H9 (cell line): ENCODE measurements at regions not wholly inside any gene's neighbourhood (a gene's known extent, or its start where the extent isn't known, plus 50 kb on each side); places are given as distances from the start of the nearest gene placed in this dataset.
"Not testable (repeated sequence)": the region's sequence is repeated elsewhere in the genome, so short reads cannot be mapped to it uniquely, and the experiment has no call there.

Experiments
- DNase-seq: peaks from one replicate; pipeline ENCODE4 v3.0.0-alpha.2; 2017
- H2AFZ ChIP-seq: one replicate; pipeline ENCODE4 v1.6.1; 2013; ENCODE audit warnings: mild to moderate bottlenecking, low read length, control low read depth, moderate library complexity
- H2AK5ac ChIP-seq: 2 replicates; pipeline ENCODE4 v1.6.1; 2013; ENCODE audit warnings: low read length, control low read depth, mixed read lengths; ENCODE audit not compliant: insufficient read length
- H2BK120ac ChIP-seq: one replicate; pipeline ENCODE4 v1.6.1; 2013; ENCODE audit warnings: low read depth, mild to moderate bottlenecking, low read length, control low read depth, inconsistent platforms; ENCODE audit not compliant: poor library complexity, severe bottlenecking
- H2BK12ac ChIP-seq: 2 replicates; pipeline ENCODE4 v1.6.1; 2013; ENCODE audit warnings: low read length, control low read depth, mixed read lengths, low read depth; ENCODE audit not compliant: insufficient read length
- H2BK15ac ChIP-seq: 2 replicates; pipeline ENCODE4 v1.6.1; 2013; ENCODE audit warnings: low read depth, low read length, control low read depth
- H2BK20ac ChIP-seq: one replicate; pipeline ENCODE4 v1.6.1; 2013; ENCODE audit warnings: low read depth, mild to moderate bottlenecking, low read length, control low read depth, inconsistent platforms; ENCODE audit not compliant: poor library complexity, severe bottlenecking
- H2BK5ac ChIP-seq: 2 replicates; pipeline ENCODE4 v1.6.1; 2013; ENCODE audit warnings: low read length, control low read depth, mixed read lengths; ENCODE audit not compliant: insufficient read length
- H3K14ac ChIP-seq: 2 replicates; pipeline ENCODE4 v1.6.1; 2013; ENCODE audit warnings: low read length, control low read depth; ENCODE audit not compliant: insufficient read depth
- H3K18ac ChIP-seq: 2 replicates; pipeline ENCODE4 v1.6.1; 2013; ENCODE audit warnings: low read depth, mild to moderate bottlenecking, mixed read lengths, low read length, control low read depth; ENCODE audit not compliant: insufficient read length
- H3K23ac ChIP-seq: 2 replicates; pipeline ENCODE4 v1.6.1; 2013; ENCODE audit warnings: low read length, control low read depth, mixed read lengths, low read depth; ENCODE audit not compliant: insufficient read length
- H3K23me2 ChIP-seq: 2 replicates; pipeline ENCODE4 v1.6.1; 2013; ENCODE audit warnings: low read depth, mild to moderate bottlenecking, mixed read lengths, low read length, control low read depth; ENCODE audit not compliant: insufficient read length, poor library complexity, severe bottlenecking
- H3K27ac ChIP-seq: 2 replicates; pipeline ENCODE4 v1.5.1; 2013; ENCODE audit warnings: low read length, control low read depth, mixed read lengths, low read depth; ENCODE audit not compliant: insufficient read length
- H3K27me3 ChIP-seq: 2 replicates; pipeline ENCODE4 v1.6.1; 2013; ENCODE audit warnings: low read length, control low read depth, inconsistent platforms; ENCODE audit not compliant: insufficient read depth
- H3K4ac ChIP-seq: 2 replicates; pipeline ENCODE4 v1.6.1; 2013; ENCODE audit warnings: low read depth, mild to moderate bottlenecking, control low read depth, inconsistent platforms, low read length, moderate library complexity
- H3K4me1 ChIP-seq: 2 replicates; pipeline ENCODE4 v1.6.1; 2013; ENCODE audit warnings: low read length, control low read depth, inconsistent platforms; ENCODE audit not compliant: insufficient read depth
- H3K4me2 ChIP-seq: 2 replicates; pipeline ENCODE4 v1.6.1; 2013; ENCODE audit warnings: low read length, control low read depth, mixed read lengths; ENCODE audit not compliant: insufficient read length, insufficient read depth
- H3K56ac ChIP-seq: 2 replicates; pipeline ENCODE4 v1.6.1; 2013; ENCODE audit warnings: low read depth, mild to moderate bottlenecking, mixed read lengths, low read length, control low read depth; ENCODE audit not compliant: insufficient read length
- H3K79me1 ChIP-seq: 2 replicates; pipeline ENCODE4 v1.6.1; 2013; ENCODE audit warnings: low read depth, mild to moderate bottlenecking, moderate library complexity, low read length, control low read depth, inconsistent platforms; ENCODE audit not compliant: insufficient read depth, poor library complexity, severe bottlenecking
- H3K79me2 ChIP-seq: 2 replicates; pipeline ENCODE4 v1.6.1; 2013; ENCODE audit warnings: low read length, control low read depth, inconsistent platforms; ENCODE audit not compliant: insufficient read depth
- H3K9ac ChIP-seq: 2 replicates; pipeline ENCODE4 v1.6.1; 2013; ENCODE audit warnings: low read length, control low read depth, mixed read lengths; ENCODE audit not compliant: insufficient read length; ENCODE audit errors: extremely low read depth
- H3K9me3 ChIP-seq: one replicate; pipeline ENCODE4 v1.6.1; 2013; ENCODE audit warnings: low read depth, low read length, inconsistent platforms; ENCODE audit not compliant: control insufficient read depth
- H3T11ph ChIP-seq: one replicate; pipeline ENCODE4 v1.6.1; 2013; ENCODE audit warnings: mild to moderate bottlenecking, low read length, control low read depth, inconsistent platforms
- H4K20me1 ChIP-seq: one replicate; pipeline ENCODE4 v1.6.1; 2013; ENCODE audit not compliant: control insufficient read depth, insufficient read length, insufficient read depth
- H4K5ac ChIP-seq: 2 replicates; pipeline ENCODE4 v1.6.1; 2013; ENCODE audit warnings: low read depth, mild to moderate bottlenecking, mixed read lengths, low read length, control low read depth; ENCODE audit not compliant: insufficient read length
- H4K8ac ChIP-seq: replicated peaks from 2 replicates; pipeline ENCODE4 v1.6.1; 2013; ENCODE audit warnings: low read length, control low read depth, mixed read lengths, low read depth; ENCODE audit not compliant: insufficient read length
- H4K91ac ChIP-seq: 2 replicates; pipeline ENCODE4 v1.6.1; 2013; ENCODE audit warnings: low read depth, mild to moderate bottlenecking, moderate library complexity, mixed read lengths, low read length, control low read depth; ENCODE audit not compliant: insufficient read length
- H3K27ac Mint-ChIP-seq, 3 experiments: 2 replicates in 2 of 3; 3 replicates in 1 of 3; pipeline ENCODE4 v1.8.0; 2020 to 2021; ENCODE audit warnings: mixed read lengths in 3 of 3, mild to moderate bottlenecking in 1 of 3, moderate library complexity in 1 of 3
- H3K27me3 Mint-ChIP-seq: 2 replicates; pipeline ENCODE4 v1.8.0; 2021; ENCODE audit warnings: low read depth, mild to moderate bottlenecking, moderate library complexity, mixed read lengths
- H3K36me3 Mint-ChIP-seq, 3 experiments: 2 replicates in 2 of 3; 3 replicates in 1 of 3; pipeline ENCODE4 v1.8.0; 2020 to 2021; ENCODE audit warnings: low read depth in 3 of 3, mixed read lengths in 3 of 3; ENCODE audit not compliant: insufficient read depth in 1 of 3
- H3K4me1 Mint-ChIP-seq, 2 experiments: 2 replicates each; pipeline ENCODE4 v1.8.0; 2020; ENCODE audit warnings: mixed read lengths in 2 of 2
- H3K4me3 Mint-ChIP-seq, 2 experiments: 2 replicates in 1 of 2; 3 replicates in 1 of 2; pipeline ENCODE4 v1.8.0; 2020 to 2021; ENCODE audit warnings: mild to moderate bottlenecking in 2 of 2, mixed read lengths in 2 of 2, moderate library complexity in 1 of 2
- H3K9me3 Mint-ChIP-seq, 2 experiments: 2 replicates in 1 of 2; 3 replicates in 1 of 2; pipeline ENCODE4 v1.8.0; 2020; ENCODE audit warnings: mild to moderate bottlenecking in 2 of 2, mixed read lengths in 2 of 2, moderate library complexity in 1 of 2
- CTCF ChIP-seq: fragments of 200-600 bp; sonication (generic); conservative IDR thresholded peaks from 3 replicates; pipeline ENCODE4 v1.8.0; 2021; ENCODE audit warnings: antibody characterized with exemption, mild to moderate bottlenecking
- WGBS: extraction: QIAGEN DNeasy Blood & Tissue Kit; methylation state at CpG from one replicate; pipeline ENCODE4 v1.1.7; 2013; ENCODE audit warnings: missing lambda C conversion rate, low lambda C conversion rate, mixed read lengths; ENCODE audit not compliant: insufficient read length; ENCODE audit errors: extremely low coverage; 5-methylcytosine and 5-hydroxymethylcytosine counted together

- Histone ChIP-seq H2BK15ac (no peak overlapping the region), H3K56ac (no peak overlapping the region)
Measured at GRCh38 chr7:110557136-110557535, 533.8 kb upstream of the LRRN3 start.

DNA sequence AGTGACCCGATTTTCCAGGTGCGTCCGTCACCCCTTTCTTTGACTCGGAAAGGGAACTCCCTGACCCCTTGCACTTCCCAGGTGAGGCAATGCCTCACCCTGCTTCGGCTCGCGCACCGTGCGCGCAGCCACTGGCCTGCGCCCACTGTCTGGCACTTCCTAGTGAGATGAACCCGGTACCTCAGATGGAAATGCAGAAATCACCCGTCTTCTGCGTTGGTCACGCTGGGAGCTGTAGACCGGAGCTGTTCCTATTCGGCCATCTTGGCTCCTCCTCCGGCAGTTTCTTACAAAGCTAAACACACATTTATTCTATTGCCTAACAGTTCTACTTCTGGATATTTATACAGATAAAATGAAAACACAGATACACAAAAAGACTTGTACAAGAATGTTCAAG, 527.6 kb upstream of the LRRN3 start:
- not testable (repeated sequence) for H3K27me3 Mint-ChIP-seq, H3K79me1 ChIP-seq, H3K4me2 ChIP-seq, H2BK20ac ChIP-seq, H3K79me2 ChIP-seq, H3K18ac ChIP-seq, H3K14ac ChIP-seq, H3K4me1 ChIP-seq, H3K56ac ChIP-seq, H3K23me2 ChIP-seq, H2BK12ac ChIP-seq, H3K4me3 Mint-ChIP-seq, H2BK15ac ChIP-seq, H3K23ac ChIP-seq, H2AK5ac ChIP-seq, H3K27me3 ChIP-seq, DNase-seq, H3K36me3 Mint-ChIP-seq, H2BK5ac ChIP-seq, H3K9me3 ChIP-seq, H4K8ac ChIP-seq, H4K5ac ChIP-seq, H3K4me1 Mint-ChIP-seq, H3K4ac ChIP-seq, H3K9ac ChIP-seq, H2AFZ ChIP-seq, H4K20me1 ChIP-seq, H2BK120ac ChIP-seq, H3K27ac ChIP-seq, H4K91ac ChIP-seq, H3K9me3 Mint-ChIP-seq, H3T11ph ChIP-seq
- 0 out of 7 replicates have a peak overlapping the region, but pooled peaks of 1 of the 3 experiments have one; percentile 18 for H3K27ac Mint-ChIP-seq
- WGBS = no CpG with 5 or more reads among the region's 18 CpGs

More at GRCh38 chr7:110557136-110557535, 533.8 kb upstream of the LRRN3 start:
- no peak overlapping the region for H3K18ac ChIP-seq
- no peak overlapping the region for H3K27ac ChIP-seq
- H2BK12ac ChIP-seq = no peak overlapping the region
- no peaks in the 10 kb centered on the region for H3K79me1 ChIP-seq
- H2AFZ ChIP-seq = no peak overlapping the region
- no peaks in the 10 kb centered on the region for H3K9me3 ChIP-seq
- no peak overlapping the region for H3T11ph ChIP-seq
- H3K23me2 ChIP-seq = no peaks in the 10 kb centered on the region
- no peaks in the 10 kb centered on the region for H3K79me2 ChIP-seq
- WGBS = no CpG with 5 or more reads among the region's 2 CpGs
- TF ChIP-seq CTCF = no peak
- H3K23ac ChIP-seq = no peak overlapping the region
- Mint-ChIP-seq H3K9me3 (peaks cover 11 to 17% of the 10 kb centered on the region in 2 experiments; a peak in 4 of 5 replicates), H3K27ac (no peak overlapping the region), H3K36me3 (peaks cover 0 to 5% (median 2%) of the 10 kb centered on the region in 3 experiments; a peak in 2 of 7 replicates), H3K27me3 (no peaks in the 10 kb centered on the region), H3K4me3 (no peak overlapping the region), H3K4me1 (no peaks in the 10 kb centered on the region)
- no peak overlapping the region for H3K4me2 ChIP-seq
- no peak overlapping the region for H2AK5ac ChIP-seq
- no peaks in the 10 kb centered on the region for H3K27me3 ChIP-seq
- no peaks in the 10 kb centered on the region for H4K20me1 ChIP-seq
- DNase-seq = no peak
- H4K91ac ChIP-seq = no peak overlapping the region
- H2BK20ac ChIP-seq = no peak overlapping the region
- no peak overlapping the region for H4K5ac ChIP-seq
- no peaks in the 10 kb centered on the region for H3K4me1 ChIP-seq
- H2BK120ac ChIP-seq = no peak overlapping the region
- H3K4ac ChIP-seq = no peak overlapping the region
- H2BK5ac ChIP-seq = no peak overlapping the region
- no peak overlapping the region for H4K8ac ChIP-seq
- H3K14ac ChIP-seq = no peak overlapping the region
- H3K9ac ChIP-seq = no peak overlapping the region
